Inflammatory macrophage treated with lipopolysaccharide for 4 hours (primary cell): ENCODE measurements at regions not wholly inside any gene's neighbourhood (a gene's known extent, or its start where the extent isn't known, plus 50 kb on each side); places are given as distances from the start of the nearest gene placed in this dataset.
"Not testable (repeated sequence)": the region's sequence is repeated elsewhere in the genome, so short reads cannot be mapped to it uniquely, and the experiment has no call there.

ENCODE experiments used
- DNase-seq: peaks from one replicate; pipeline ENCODE4 v3.0.0-alpha.2; 2020

DNA sequence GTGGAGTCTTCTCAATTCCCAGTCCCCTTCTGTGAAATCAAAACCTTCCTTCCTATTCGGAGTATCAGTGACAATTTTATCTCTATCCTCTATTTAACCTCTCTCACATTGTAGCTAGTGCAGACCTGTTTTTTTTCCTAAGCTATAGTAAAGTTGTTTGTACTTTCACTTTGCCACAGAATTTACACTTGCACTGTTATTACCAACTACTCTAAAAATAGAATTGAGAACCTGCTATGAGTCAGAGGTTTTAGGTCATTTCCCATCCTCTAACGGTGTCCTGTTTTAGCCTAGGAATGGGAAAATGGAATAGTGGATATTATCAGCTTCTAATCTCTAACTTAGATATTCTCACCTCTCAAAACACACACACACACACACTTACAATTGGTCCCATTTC, 862.7 kb downstream of the NCAM2 start:
- DNase-seq: no peak

- DNase-seq: no peak
Measured at GRCh38 chr21:21864321-21864840, 866.2 kb downstream of the NCAM2 start.

GRCh38 chr21:21897275-21897883, 899.2 kb downstream of the NCAM2 start:
- DNase-seq: no peak

- no peak for DNase-seq
Measured at GRCh38 chr21:21898801-21899200, 900.6 kb downstream of the NCAM2 start.

DNA sequence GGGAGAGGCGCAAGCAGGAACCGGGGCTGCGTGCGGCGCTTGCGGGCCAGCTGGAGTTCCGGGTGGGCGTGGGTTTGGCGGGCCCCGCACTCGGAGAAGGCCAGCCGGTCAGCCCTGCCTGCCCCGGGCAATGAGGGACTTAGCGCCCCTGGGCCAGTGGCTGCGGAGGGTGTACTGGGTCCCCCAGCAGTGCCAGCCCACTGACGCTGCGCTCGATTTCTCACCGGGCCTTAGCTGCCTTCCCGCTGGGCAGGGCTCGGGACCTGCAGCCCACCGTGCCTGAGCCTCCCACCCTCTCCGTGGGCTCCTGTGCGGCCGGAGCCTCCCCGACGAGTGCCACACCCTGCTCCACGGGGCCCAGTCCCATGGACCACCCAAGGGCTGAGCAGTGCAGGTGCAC, 904.2 kb downstream of the NCAM2 start:
- not testable (repeated sequence) for DNase-seq

- no peak for DNase-seq
Measured at GRCh38 chr21:21907271-21907670, 909.1 kb downstream of the NCAM2 start.

DNA sequence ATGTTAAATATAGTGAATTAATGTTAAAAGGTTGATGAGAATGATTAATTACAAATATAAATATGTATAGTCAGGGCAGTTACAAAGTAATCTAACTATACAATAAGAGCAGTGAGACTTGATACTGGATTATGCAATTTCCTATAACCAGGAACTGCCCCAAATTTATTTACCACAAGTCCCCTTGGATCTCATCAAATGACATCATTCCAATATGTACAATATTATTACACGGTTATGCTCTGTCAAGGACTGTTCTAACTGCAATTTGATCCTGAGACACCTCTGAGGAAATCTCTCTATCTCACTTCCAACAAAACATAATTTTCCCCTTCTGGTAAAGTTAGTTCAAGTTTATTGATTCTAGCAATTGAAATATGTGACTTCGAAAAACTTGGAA, 917.6 kb downstream of the NCAM2 start:
- DNase-seq: no peak

GRCh38 chr21:21921410-21922232, 923.4 kb downstream of the NCAM2 start:
- no peak for DNase-seq

GRCh38 chr21:21929226-21929625, 931.0 kb downstream of the NCAM2 start:
- DNase-seq: no peak

- DNase-seq: no peak
Measured at GRCh38 chr21:21929789-21930188, 931.6 kb downstream of the NCAM2 start.

DNA sequence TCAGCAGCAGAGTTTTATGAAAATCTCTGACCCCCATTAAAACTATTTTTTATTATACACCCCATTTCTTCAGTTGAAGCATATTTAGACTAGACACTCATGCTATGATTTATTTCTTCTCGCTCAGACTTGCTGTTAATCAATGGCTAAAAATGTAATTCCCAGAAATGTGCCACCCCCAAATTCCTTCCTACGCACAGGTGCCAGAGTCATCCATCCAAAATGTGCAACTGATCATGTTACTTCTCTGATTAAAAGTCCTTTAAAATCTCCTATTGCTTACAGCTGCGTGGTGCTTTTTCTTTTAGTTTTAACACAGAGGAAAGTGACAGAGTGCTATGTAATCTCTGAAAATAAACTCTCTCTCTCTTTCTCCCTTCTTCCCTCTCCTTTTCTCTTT, 954.4 kb downstream of the NCAM2 start:
- DNase-seq: no peak

- no peak for DNase-seq
Measured at GRCh38 chr21:21955204-21955603, 957.0 kb downstream of the NCAM2 start.

- DNase-seq: no peak
Measured at GRCh38 chr21:21957490-21957889, 959.3 kb downstream of the NCAM2 start.

GRCh38 chr21:21963911-21964310, 965.7 kb downstream of the NCAM2 start:
- no peak for DNase-seq

- DNase-seq: no peak
Measured at GRCh38 chr21:21968810-21969209, 970.6 kb downstream of the NCAM2 start.

GRCh38 chr21:21969211-21969610, 971.0 kb downstream of the NCAM2 start:
- DNase-seq: no peak

DNA sequence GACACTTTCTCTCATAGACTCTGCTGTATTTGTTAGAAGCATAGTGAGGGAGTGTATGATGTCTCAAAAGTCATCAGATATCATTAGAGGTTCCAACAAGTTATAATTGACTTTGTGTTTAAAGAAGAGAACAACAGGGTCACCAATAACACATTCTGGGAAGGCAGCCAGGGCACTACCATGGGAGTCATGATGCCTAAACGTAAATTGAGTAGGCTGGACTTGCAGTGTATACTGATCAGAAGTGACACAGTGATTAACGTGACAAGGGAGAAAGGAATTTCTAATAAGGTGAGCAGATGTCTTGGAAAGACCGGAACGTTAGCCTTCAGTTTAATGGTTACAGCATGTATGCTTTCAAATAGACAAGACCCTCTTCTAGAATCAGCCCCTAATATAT, 973.2 kb downstream of the NCAM2 start:
- DNase-seq: no peak

DNA sequence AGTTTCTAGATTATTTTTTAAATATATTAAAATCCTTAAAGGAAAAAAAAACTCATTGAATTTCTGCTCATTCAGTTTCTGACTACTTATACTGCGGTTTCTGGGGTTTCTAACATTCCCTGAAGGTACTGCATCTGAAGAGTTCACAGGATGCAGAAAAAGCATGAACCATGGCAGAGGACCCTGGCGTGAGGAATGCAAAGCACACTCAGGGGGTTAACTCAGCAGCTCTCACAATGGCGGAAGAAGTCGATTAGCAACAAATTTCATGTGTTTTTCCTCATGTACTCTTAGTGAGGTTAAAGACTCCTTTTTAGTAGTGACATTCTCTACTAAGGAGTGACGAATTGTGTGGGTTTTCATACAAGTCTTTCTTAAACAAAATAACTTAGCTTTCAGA, 975.6 kb downstream of the NCAM2 start:
- no peak for DNase-seq

DNA sequence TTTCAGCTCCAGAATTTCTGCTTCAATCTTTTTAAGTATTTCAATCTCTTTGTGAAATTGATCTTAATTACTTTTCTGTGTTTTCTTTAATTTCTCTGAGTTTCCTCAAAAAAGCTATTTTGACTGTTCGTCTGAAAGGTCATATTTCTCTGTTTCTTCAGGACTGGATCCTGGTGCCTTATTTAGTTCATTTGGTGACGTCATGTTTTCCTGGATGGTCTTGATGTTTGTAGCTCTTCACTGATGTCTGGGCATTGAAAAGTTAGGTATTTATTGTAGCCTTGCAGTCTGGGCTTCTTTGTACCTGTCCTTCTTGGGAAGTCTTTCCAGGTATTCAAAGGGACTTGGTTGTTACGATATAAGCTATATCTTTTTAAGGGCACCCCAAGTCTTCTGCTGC, 998.7 kb downstream of the NCAM2 start:
- DNase-seq: no peak

GRCh38 chr21:21997390-21998333, 999.5 kb downstream of the NCAM2 start:
- no peak for DNase-seq

GRCh38 chr21:22019766-22020165, 1021.6 kb downstream of the NCAM2 start:
- no peak for DNase-seq

- DNase-seq: no peak
Measured at GRCh38 chr21:22020221-22020620, 1022.0 kb downstream of the NCAM2 start.

DNA sequence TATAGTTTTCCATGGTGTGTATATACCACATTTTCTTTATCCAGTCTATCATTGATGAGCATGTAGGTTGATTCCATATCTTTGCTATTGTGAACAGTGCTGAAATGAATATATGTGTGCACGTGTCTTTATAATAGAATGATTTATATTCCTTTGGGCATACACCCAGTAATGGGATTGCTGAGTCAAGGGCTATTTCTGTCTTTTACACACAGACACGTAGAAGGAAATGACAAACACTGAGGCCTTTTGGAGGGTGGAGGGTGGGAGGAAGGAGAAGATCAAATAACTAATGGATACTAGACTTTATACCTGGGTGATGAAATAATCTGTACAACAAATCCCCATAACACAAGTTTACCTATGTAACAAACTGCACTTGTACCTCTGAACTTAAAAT, 1025.7 kb downstream of the NCAM2 start:
- DNase-seq: not testable (repeated sequence)
